ENCODE measurements at regions not wholly inside any gene's neighbourhood (a gene's known extent, or its start where the extent isn't known, plus 50 kb on each side); places are given as distances from the start of the nearest gene placed in this dataset.
"Not testable (repeated sequence)": the region's sequence is repeated elsewhere in the genome, so short reads cannot be mapped to it uniquely, and the experiment has no call there.

DNA sequence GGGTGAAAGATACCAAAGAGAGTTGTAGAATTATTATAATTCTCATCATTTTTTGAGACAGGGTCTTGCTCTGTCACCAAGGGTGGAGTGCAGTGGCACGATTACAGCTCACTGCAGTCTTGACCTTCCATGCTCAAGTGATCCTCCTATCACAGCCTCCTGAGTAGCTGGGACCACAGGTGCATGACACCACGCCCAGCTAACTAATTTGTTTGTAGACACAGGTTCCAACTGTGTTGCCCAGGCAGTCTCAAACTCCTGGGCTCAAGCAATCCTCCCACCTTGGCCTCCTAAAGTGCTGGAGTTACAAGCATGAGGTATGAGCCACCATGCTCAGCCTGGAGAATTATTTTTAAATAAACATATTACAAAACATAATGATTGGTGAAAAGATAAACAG is 92.8 kb upstream of the MSH6 start:
- no peak for DNase-seq

DNA sequence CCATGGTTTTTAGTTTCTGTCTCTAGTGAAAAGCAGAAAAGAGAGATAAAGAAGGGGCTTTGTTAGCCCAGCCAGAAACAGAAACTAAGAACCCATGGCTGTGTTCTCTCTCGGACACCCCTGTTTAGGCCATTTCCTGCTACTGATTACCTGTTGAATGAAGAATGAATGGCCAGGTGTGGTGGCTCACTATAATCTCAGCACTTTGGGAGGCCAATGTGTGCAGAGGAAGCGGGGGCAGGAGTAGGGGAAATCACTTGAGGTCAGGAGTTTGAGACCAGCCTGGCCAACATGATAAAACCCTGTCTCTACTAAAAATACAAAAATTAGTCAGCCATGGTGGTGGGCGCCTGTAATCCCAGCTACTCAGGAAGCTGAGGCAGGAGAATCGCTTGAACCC is 93.8 kb upstream of the MSH6 start:
- DNase-seq = not testable (repeated sequence)

DNA sequence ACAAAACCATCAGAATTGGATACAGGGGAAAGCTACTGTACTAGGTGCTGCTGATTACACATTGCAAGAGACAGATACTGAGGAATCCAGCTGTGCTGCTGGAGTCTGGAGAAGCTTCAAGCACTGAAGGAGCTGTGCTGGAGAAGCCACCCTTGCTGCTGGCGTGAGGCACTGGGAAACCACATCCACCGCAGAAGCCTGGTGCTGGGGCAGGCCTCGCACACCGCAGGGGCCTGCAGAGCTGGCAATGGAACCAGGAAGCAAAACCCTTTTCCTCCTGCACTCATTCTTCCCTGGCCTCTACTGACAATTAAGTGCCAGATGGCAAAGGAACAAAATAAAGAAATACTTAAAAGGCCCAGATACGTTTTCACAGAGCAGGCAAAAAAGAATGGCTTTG is 94.4 kb upstream of the MSH6 start:
- peak; percentile 6 for DNase-seq

DNA sequence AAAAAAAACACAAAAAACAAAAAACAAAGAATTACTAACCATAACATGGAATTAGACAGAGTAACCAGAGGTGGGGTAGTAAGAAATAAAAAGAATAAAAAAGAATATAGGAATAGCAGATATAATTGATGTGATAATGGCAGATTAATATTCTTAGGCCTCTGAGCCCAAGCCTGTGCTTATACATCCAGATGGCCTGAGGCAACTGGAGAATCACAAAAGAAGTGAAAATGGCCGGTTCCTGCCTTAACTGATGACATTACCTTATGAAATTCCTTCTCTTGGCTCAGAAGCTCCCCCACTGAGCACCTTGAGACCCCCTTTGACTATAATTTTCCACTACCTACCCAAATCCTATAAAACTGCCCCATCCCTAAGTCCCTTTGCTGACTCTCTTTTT is 95.1 kb upstream of the MSH6 start:
- no peak for DNase-seq

DNA sequence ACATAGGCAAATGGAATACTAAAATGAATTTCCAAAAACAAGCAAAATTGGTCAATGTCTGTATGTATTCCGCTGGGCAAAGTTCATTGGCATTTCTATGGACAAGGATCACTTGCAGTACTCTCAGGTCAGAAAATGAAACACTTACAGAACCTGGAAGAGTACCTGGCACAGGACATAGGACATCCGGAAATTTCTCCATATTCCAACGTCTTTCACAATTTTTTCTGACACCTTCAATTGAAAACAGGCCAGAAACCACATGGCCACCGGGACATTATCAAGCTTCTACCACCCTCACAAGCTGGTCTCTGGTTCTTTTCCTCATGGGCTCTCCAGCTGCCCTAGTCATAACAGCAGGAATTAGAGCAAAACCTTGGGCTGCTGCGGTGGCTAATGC is 96.9 kb upstream of the MSH6 start:
- DNase-seq = no peak

DNA sequence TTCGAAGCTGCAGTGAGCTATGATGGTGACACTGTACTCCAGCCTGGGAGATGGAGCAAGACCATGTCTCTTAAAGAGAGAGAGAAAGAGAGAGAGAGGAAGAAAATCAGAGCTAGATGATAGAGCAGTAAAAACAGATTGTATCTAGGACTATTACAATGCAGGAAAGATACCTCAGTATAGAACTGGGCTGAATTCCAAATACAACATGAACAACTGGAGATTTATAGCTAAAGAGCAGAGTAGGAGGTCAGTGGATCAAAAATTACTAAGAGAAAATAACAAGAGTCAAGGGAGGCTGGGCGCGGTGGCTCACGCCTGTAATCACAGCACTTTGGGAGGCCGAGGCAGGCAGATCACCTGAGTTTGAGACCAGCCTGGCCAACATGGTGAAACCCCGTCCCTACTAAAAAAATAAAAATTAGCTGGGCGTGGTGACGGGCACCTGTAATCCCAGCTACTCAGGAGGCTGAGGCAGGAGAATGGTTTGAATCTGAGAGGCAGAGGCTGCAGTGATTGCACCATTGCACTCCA is 100.7 kb upstream of the MSH6 start:
- DNase-seq = no peak

DNA sequence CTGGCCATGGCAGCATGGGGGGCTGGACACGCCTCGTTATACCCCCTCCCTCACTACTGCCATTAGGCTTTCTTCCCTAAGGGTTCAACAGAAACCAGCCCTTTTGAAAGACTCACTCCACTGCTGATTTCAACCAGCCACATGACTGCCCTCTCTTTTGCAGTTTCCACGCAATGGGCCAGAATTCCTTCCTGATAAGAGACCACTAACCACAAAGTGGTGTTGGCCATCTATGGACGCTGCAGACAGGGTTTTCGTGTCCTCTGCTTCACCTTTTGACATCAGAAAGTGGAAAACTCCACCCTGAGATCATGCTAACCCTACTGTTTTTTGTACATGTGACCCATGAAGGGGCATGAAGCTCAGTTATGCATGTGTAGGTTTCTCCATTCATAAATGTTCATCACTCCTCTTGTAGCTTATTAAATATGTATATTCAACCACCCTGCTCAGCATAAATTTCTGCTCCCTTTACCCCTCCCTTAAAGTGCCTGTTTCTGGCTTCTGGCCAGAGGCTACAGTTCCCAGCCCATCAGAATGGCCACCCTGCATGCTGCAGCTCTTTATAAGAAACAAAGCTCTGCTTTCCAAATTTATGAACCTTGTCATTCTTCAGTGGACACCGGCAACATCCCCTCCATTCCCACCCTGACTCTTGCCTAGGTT is 105.6 kb upstream of the KCNK12 start:
- no peak for DNase-seq

DNA sequence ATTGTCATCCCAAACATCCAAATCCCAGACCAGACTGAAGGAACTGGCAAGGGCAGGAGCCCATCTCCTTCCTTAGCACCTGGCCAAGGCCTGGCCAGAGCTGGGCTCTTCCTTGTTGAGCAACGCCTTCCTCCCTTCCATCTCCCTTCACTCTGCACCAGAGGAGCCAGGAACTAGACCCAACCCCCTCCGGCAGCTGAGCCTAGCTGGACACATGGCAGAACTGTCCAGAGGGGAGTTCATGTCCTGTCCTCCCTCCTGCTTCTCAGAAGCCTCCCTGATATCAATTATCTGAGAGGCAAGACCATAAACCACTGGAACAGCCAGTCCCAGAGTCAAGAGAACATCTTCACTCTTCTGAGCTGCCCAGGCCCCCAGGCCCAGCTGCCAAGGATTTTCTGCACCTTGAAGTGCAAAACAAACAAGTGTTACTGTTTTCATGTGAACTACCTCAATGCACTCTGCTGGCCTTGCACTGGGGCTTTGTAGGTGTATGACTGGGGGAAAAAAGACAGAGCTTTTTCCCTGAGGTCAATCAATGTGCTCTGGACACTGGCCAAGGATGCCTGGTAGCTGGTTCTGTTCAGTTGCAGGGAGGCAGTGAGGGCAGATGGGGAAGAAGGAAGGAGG is 104.5 kb upstream of the KCNK12 start:
- no peak for DNase-seq

DNA sequence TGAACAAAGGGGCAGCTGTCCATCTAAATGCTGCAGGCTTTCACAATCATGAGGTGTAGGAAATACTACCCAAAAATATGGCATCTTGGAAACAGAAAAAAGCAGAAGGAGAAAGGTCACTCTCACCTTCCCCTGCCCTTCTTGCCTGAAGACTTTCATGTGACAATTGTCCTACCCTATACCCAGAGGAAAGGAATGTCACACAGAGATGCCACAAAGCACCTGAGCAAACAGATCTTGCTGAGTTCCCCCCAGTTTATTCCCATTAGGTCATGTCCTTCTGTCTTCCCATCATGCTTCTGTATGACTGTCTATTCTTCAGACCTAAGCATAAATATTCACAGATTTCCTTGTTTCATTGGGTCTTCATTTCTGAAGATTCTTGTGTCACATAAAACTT is 95.5 kb upstream of the KCNK12 start:
- no peak for DNase-seq

DNA sequence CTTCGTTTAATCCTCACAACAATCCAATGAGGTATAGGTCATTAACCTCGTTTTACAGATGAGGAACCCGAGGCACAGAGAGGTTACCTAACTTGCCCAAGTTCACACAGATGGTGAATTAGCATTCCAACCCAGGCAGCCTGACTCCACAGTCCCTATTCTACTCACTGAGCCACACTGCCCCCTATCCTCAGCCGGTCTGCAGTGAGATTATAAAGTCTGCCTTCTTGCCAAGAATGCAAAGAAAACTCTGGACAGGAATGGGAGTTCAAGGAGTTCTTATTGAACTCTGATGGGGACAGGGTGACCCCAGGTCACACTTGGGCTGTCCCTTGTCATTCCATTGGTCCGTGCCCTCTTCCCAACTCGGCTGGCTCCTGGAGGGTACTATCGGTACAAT is 94.0 kb upstream of the KCNK12 start:
- no peak for DNase-seq

DNA sequence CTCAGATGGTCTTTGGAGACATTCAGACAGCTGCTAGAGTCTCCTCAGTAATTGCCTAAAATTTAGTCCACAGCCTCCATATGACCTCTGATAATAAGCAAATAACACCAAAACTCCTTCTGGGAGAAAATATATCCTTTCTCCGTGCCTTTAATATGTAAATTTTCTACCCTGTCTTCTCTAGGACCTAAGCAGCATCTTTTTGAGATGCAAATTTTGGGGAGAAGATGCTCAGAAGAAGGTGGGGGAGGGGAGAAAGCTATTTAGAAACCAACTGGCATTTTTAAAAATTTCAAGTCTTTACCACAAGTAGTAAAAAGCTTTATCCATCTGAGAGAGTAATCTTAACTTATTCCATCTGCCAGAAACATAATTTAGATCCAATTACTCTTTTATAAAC is 91.8 kb upstream of the KCNK12 start:
- no peak for DNase-seq

DNA sequence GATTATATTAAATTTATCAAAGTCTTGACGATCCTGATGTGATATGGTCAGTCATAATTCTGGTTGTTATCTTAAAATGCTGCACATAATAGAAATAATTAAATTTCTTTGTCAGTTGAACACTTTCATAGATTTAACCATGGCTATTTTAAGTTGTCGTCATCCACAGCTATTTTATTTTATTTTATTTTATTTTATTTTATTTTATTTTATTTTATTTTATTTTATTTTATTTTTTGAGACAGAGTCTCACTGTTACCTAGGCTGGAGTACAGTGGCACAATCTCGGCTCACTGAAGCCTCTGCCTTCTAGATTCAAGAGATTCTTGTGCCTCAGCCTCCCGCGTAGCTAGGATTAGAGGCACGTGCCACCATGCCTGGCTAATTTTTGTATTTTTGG is 90.5 kb upstream of the KCNK12 start:
- no peak for DNase-seq

DNA sequence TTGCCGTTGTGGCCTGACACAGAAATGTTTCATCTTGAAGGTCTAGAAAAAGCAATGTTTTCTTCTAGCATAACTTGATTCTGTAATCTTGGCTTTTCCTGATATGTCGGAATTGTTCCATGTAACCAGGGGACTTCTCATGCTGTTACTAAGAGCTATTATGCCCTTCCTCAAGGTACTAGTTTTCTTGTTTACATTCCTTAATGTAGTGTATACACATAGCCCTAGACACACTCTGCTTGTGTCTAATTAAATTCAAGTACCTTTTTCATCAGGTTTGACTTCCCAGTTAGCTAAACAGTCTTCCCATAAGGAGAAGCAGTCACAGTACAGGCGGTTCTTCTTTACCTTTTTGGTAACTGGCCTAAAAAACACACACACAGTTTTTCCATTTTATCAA is 89.4 kb upstream of the KCNK12 start:
- DNase-seq = no peak

DNA sequence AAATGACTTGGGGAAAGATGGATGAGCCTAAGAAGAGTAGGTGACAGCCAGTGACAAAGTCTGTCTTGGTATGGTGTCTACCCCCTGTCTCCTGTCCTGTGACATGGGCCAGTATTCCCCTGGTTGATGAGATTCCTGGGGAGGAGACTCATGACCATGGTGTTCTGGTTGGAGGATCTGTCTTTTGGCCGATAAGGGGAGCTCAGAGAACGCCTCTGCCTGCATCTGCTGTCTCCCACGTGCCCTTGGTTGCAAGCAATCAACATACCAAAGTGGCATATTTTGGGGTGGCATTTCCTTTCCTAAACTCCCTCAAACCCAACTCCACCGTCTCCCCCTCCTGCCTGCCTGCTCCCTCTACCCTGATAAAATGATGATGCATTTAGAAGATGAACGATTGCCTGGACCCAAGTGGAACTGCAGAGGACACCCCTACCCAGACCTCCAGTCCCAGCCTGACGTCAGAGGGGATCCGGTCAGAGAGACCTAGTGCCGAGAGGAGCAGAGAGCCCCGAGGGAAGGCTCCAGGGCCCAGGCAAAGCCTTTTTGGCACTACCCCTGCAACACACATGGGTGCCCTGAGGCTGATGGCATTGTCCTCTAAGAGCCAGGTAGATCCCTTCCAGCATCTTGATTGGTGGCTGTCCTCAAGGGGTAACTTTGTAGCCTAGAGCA is 88.0 kb upstream of the KCNK12 start:
- DNase-seq = no peak

DNA sequence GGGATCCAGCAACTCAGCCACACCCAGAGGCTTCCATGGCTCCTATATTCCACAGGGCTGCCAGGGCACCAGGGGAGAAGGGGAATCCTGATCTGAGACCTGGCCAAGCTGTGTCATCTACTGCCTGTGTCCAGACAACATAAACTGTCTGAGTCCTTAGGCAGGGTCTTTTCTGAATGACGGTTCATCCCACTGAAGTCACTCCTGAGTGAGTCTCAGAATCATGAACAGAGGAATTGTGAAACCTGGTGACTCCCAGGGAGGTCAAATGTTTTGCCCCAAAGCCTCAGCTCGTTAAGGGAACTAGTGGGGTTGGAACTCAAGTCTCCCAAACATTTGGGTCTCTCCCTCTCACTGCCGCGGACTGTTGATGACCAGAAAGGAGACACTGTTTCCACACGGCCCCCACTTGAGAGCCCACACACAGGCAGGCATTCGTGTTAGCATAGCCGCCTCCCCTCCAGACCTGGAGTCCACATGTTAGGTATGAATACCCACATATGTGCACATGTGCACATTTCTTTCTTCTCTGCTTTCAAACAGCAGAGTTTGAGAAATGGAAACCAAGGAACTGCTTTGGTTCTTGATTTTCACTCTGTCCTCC is 87.2 kb upstream of the KCNK12 start:
- DNase-seq = no peak

DNA sequence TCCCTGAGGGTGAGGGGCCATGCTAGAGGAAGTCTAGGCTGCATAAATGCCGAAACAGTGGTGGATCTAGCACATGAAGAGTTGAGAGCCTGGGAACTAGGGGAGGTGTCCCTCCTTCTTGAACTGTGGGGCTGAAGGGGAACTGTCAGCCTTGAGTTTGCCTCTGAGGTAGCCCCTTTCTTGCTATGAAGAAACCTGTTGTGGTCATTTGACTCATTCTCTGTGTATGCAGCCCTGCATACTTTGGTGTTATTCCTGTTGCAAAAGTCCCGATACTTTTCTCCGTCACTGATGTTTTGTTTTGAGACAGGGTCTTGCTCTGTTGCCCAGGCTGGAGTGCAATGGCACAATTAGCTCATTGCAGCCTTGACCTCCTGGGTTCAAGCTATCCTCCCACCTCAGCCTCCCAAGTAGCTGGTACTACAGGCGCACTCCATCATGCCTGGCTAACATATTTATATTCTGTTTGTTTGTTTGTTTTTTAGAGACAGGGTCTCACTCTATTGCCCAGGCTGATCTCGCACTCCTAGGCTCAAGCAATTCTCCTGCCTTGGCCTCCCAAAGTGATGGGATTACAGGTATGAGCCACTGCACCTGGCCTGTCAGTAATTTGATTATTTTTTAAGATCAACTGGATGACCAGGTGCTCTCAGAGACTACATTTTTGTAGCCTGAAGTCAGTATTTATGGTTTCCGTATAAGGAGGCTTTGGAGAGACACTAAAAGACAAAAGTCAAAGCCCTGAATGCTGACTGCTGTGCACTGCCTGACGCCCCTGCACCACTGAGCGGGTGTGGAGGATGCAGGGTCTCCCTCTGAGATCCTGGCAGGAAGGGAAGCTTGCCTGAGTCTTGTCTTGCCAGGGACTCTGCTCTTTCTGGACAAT is 86.2 kb upstream of the KCNK12 start:
- DNase-seq = no peak

DNA sequence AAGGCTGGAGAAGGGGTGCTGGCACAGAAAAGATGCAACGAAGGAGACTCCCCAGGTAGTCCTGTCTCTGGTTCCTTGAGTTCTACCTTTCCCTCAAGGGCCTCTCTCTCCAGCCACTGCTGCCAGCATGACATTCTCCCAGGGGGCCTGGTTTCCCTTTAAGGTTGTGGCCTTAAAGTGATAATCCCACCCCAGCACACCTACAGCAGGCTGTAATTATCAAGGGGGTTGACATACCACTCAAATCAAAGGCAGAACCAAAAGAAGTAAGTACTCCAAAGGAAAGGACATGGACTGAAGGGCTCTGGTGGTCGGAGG is 84.7 kb upstream of the KCNK12 start:
- no peak for DNase-seq

DNA sequence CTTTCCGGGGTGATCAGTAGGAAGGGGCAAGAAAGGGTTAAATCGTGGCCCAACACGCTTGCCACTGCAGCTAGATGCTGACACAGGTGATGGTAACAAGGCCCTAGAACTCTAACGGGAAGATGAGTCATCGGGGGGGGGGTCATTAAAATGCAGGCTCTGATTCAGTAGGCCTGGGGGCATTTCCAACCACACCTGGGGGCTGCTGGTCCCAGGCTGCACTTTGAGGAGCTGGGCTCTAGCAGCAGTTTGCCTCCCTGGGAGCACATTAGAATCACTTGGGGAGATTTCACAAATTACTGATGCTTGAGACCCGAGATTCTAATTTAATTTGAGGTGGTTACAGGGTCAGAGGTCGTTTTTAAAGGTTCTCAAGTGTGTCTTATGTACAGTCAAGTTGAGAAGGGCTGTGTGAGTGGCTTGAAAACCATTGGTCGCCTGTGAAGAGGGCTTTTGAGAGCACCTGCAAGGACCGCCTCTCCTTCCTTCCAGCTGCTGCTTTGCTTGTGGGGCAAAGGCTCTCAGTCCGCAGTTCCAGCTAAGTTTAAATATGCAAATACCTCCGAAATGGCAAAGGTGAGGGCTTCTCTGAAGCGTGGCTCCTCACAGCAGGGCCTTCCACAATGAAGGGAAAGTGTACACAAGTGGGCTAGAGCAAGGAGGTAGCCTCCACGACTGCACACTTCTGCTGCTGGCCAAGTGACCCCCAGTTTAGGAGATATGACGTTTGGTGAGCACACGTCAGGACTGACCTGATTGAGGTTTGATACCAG is 84.2 kb upstream of the KCNK12 start:
- DNase-seq = no peak

DNA sequence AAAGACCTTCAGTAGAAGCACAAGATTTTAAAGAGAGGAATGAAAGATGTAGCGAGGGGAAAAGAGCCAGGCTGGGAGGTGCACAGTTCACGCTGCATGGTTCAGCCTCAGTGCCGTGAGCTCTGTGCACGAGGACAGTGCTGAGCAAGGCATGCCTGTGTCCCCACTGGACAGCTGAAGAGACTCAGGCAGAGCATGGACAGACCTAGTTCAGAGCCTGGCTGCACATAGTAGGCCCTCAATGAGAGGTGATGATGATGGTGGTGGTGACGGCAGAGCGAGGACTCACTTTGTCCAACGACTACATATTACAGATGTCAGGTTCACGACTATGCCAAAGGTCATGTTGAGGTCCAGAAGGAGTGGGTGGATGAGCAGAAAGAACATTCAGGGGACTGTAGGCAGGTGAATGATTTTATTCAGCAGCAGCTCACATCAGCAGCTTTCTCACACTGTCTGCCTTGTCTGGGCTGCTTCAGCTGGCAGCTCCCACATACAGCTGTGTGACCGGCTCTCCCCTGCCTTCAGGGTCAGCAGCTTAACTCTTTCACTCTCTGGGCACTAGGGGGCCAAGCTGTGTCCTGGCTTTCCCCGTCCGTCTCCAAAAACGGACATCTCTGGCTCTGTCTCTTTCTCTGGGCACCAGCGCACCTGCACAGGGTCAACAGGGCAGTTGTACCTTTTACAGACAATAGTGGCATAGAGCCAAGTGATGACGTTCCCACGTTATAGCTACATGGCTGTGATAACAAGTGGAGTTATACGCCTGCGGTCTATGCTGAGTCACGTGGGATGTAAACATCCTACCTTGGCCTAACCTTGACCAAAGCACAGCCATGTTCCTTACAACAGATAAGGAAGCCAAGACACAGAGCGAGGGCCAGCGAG is 83.4 kb upstream of the KCNK12 start:
- DNase-seq = no peak

DNA sequence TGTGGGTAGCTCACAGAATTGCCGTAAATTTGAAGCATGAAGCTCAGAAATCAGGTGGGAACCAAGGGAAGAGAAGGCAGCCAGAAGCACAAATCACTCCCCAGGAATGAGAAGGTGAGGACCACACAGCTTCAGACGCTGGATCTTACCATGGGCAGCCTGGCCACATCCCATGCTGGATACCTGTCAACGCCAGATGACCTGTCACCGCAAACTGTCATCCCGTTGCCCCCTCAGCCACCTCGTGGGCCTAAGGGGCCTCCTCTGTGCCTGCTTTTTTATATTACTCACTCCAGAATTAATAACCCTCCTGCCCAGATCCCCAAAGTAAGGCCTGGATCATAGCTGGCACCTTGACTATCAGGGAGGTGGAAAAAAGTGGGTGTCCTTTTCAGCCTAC is 82.3 kb upstream of the KCNK12 start:
- no peak for DNase-seq
